GM23338 (cell line): ENCODE measurements at regions not wholly inside any gene's neighbourhood (a gene's known extent, or its start where the extent isn't known, plus 50 kb on each side); places are given as distances from the start of the nearest gene placed in this dataset.

ENCODE experiments used
- ATAC-seq: fragments of 200-7000 bp; cut with Tn5 transposase; 3 replicates; pipeline ENCODE4 v1.9.1; 2020
- DNase-seq: peaks from one replicate; pipeline ENCODE4 v3.0.0-alpha.2; 2015; ENCODE audit warnings: low spot score
- H2AFZ ChIP-seq: fragments of 200-600 bp; sonication (generic); 2 replicates; pipeline ENCODE4 v1.8.0; 2016; ENCODE audit warnings: antibody characterized with exemption, mild to moderate bottlenecking, moderate library complexity
- H3F3A ChIP-seq: fragments of 200-600 bp; sonication (generic); replicated peaks from 2 replicates; pipeline ENCODE4 v1.8.0; 2017; ENCODE audit warnings: antibody characterized with exemption, mixed run types, low read depth
- H3K27ac ChIP-seq: fragments of 200-600 bp; sonication (generic); 2 replicates; pipeline ENCODE4 v1.6.1; 2016; ENCODE audit warnings: low read depth
- H3K27me3 ChIP-seq: fragments of 200-600 bp; sonication (generic); 2 replicates; pipeline ENCODE4 v1.8.0; 2016; ENCODE audit warnings: mild to moderate bottlenecking, mixed run types, moderate library complexity; ENCODE audit not compliant: insufficient read depth
- H3K36me3 ChIP-seq: fragments of 200-600 bp; sonication (generic); 2 replicates; pipeline ENCODE4 v1.8.0; 2016; ENCODE audit warnings: mild to moderate bottlenecking; ENCODE audit not compliant: insufficient read depth
- H3K4me1 ChIP-seq: fragments of 200-600 bp; sonication (generic); 2 replicates; pipeline ENCODE4 v1.8.0; 2016; ENCODE audit warnings: mild to moderate bottlenecking, moderate library complexity; ENCODE audit not compliant: insufficient read depth
- H3K4me2 ChIP-seq: fragments of 200-600 bp; sonication (generic); 2 replicates; pipeline ENCODE4 v1.7.1; 2017; ENCODE audit warnings: mixed run types
- H3K4me3 ChIP-seq: fragments of 200-600 bp; sonication (generic); 2 replicates; pipeline ENCODE4 v1.6.1; 2016; ENCODE audit warnings: mixed run types
- H3K79me2 ChIP-seq: fragments of 200-600 bp; sonication (generic); replicated peaks from 2 replicates; pipeline ENCODE4 v1.8.0; 2017; ENCODE audit warnings: mild to moderate bottlenecking; ENCODE audit not compliant: insufficient read depth
- H3K9me2 ChIP-seq: fragments of 200-600 bp; sonication (generic); 2 replicates; pipeline ENCODE4 v1.8.0; 2017; ENCODE audit not compliant: insufficient read depth
- H4K20me1 ChIP-seq: fragments of 200-600 bp; sonication (generic); replicated peaks from 2 replicates; pipeline ENCODE4 v1.8.0; 2017; ENCODE audit warnings: mild to moderate bottlenecking; ENCODE audit not compliant: insufficient read depth
- H3K27ac Mint-ChIP-seq: 2 replicates; pipeline ENCODE4 v1.8.0; 2020; ENCODE audit warnings: inconsistent platforms, mild to moderate bottlenecking, moderate library complexity, mixed read lengths
- H3K27me3 Mint-ChIP-seq: 3 replicates; pipeline ENCODE4 v1.8.0; 2022; ENCODE audit warnings: low read depth, mild to moderate bottlenecking, moderate library complexity, mixed read lengths, inconsistent platforms; ENCODE audit not compliant: insufficient read depth, poor library complexity
- H3K36me3 Mint-ChIP-seq: 3 replicates; pipeline ENCODE4 v1.8.0; 2021; ENCODE audit warnings: low read depth, mild to moderate bottlenecking, inconsistent platforms, moderate library complexity, mixed read lengths
- H3K4me1 Mint-ChIP-seq: 3 replicates; pipeline ENCODE4 v1.8.0; 2020; ENCODE audit warnings: mild to moderate bottlenecking, inconsistent platforms, mixed read lengths
- H3K4me3 Mint-ChIP-seq: 3 replicates; pipeline ENCODE4 v1.8.0; 2021; ENCODE audit warnings: moderate library complexity, mild to moderate bottlenecking, inconsistent platforms, mixed read lengths
- H3K9me3 Mint-ChIP-seq: 3 replicates; pipeline ENCODE4 v1.8.0; 2020; ENCODE audit warnings: moderate library complexity, mild to moderate bottlenecking, inconsistent platforms, mixed read lengths
- ETS1 ChIP-seq: IDR thresholded peaks from 2 replicates; pipeline ENCODE4 v1.6.1; 2016; ENCODE audit warnings: antibody characterized with exemption
- EZH2 ChIP-seq: fragments of 200-600 bp; sonication (generic); IDR thresholded peaks from one replicate; pipeline ENCODE4 v1.8.0; 2017; ENCODE audit warnings: antibody characterized with exemption, mild to moderate bottlenecking, low read depth; ENCODE audit not compliant: unreplicated experiment
- EZH2phosphoT487 ChIP-seq: fragments of 200-600 bp; sonication (generic); IDR thresholded peaks from one replicate; pipeline ENCODE4 v1.8.1; 2018; ENCODE audit warnings: antibody characterized with exemption; ENCODE audit not compliant: unreplicated experiment
- JUNB ChIP-seq: IDR thresholded peaks from one replicate; pipeline ENCODE4 v1.6.1; 2016; ENCODE audit warnings: antibody characterized with exemption; ENCODE audit not compliant: unreplicated experiment
- NANOG ChIP-seq: IDR thresholded peaks from 2 replicates; pipeline ENCODE4 v1.6.1; 2016; ENCODE audit warnings: antibody characterized with exemption, borderline replicate concordance
- POLR2AphosphoS5 ChIP-seq: IDR thresholded peaks from 2 replicates; pipeline ENCODE4 v1.6.1; 2016; ENCODE audit warnings: antibody characterized with exemption, low read depth
- ZNF114 ChIP-seq: fragments of 250-450 bp; sonication (Bioruptor Pico); IDR thresholded peaks from 2 replicates; pipeline ENCODE4 v1.5.0; 2020; ENCODE audit warnings: mild to moderate bottlenecking, moderate library complexity
- ZNF331 ChIP-seq: fragments of 250-450 bp; sonication (Bioruptor Pico); IDR thresholded peaks from 2 replicates; pipeline ENCODE4 v1.5.0; 2020; ENCODE audit warnings: low read depth, mild to moderate bottlenecking, moderate library complexity
- TF ChIP-seq, protein P1 (sequence below): fragments of 250-450 bp; sonication (Bioruptor Pico); IDR thresholded peaks from 2 replicates; pipeline ENCODE4 v1.5.0; 2020; ENCODE audit warnings: mild to moderate bottlenecking, moderate library complexity
- TF ChIP-seq, protein P2 (sequence below), 2 experiments: fragments of 200-600 bp in 1 of 2; sonication (generic) in 1 of 2; conservative IDR thresholded peaks; 2 replicates each; pipeline versions ENCODE4 v1.5.1 to v1.6.1; 2016 to 2017; ENCODE audit warnings: antibody characterized with exemption in 2 of 2, low read depth in 2 of 2, mild to moderate bottlenecking in 2 of 2, moderate library complexity in 1 of 2
- TF ChIP-seq, protein P3 (sequence below): IDR thresholded peaks from one replicate; pipeline ENCODE4 v1.6.1; 2018; ENCODE audit warnings: antibody characterized with exemption; ENCODE audit not compliant: unreplicated experiment

GRCh38 chr1:167152192-167152876 is 58.5 kb downstream of the STYXL2 start (continued):
- TF ChIP-seq ETS1 (no peak), EZH2phosphoT487 (no peak)

GRCh38 chr1:167156466-167156865 is 62.6 kb downstream of the STYXL2 start:
- H3K4me3 Mint-ChIP-seq, result no peak overlapping the region
- no peak for ATAC-seq
- TF ChIP-seq, protein P1, sequence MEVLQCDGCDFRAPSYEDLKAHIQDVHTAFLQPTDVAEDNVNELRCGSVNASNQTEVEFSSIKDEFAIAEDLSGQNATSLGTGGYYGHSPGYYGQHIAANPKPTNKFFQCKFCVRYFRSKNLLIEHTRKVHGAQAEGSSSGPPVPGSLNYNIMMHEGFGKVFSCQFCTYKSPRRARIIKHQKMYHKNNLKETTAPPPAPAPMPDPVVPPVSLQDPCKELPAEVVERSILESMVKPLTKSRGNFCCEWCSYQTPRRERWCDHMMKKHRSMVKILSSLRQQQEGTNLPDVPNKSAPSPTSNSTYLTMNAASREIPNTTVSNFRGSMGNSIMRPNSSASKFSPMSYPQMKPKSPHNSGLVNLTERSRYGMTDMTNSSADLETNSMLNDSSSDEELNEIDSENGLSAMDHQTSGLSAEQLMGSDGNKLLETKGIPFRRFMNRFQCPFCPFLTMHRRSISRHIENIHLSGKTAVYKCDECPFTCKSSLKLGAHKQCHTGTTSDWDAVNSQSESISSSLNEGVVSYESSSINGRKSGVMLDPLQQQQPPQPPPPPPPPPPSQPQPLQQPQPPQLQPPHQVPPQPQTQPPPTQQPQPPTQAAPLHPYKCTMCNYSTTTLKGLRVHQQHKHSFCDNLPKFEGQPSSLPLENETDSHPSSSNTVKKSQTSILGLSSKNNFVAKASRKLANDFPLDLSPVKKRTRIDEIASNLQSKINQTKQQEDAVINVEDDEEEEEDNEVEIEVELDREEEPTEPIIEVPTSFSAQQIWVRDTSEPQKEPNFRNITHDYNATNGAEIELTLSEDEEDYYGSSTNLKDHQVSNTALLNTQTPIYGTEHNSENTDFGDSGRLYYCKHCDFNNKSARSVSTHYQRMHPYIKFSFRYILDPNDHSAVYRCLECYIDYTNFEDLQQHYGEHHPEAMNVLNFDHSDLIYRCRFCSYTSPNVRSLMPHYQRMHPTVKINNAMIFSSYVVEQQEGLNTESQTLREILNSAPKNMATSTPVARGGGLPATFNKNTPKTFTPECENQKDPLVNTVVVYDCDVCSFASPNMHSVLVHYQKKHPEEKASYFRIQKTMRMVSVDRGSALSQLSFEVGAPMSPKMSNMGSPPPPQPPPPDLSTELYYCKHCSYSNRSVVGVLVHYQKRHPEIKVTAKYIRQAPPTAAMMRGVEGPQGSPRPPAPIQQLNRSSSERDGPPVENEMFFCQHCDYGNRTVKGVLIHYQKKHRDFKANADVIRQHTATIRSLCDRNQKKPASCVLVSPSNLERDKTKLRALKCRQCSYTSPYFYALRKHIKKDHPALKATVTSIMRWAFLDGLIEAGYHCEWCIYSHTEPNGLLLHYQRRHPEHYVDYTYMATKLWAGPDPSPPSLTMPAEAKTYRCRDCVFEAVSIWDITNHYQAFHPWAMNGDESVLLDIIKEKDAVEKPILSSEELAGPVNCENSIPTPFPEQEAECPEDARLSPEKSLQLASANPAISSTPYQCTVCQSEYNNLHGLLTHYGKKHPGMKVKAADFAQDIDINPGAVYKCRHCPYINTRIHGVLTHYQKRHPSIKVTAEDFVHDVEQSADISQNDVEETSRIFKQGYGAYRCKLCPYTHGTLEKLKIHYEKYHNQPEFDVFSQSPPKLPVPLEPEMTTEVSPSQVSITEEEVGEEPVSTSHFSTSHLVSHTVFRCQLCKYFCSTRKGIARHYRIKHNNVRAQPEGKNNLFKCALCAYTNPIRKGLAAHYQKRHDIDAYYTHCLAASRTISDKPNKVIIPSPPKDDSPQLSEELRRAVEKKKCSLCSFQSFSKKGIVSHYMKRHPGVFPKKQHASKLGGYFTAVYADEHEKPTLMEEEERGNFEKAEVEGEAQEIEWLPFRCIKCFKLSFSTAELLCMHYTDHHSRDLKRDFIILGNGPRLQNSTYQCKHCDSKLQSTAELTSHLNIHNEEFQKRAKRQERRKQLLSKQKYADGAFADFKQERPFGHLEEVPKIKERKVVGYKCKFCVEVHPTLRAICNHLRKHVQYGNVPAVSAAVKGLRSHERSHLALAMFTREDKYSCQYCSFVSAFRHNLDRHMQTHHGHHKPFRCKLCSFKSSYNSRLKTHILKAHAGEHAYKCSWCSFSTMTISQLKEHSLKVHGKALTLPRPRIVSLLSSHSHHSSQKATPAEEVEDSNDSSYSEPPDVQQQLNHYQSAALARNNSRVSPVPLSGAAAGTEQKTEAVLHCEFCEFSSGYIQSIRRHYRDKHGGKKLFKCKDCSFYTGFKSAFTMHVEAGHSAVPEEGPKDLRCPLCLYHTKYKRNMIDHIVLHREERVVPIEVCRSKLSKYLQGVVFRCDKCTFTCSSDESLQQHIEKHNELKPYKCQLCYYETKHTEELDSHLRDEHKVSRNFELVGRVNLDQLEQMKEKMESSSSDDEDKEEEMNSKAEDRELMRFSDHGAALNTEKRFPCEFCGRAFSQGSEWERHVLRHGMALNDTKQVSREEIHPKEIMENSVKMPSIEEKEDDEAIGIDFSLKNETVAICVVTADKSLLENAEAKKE (CRISPR knock-in tag), result no peak
- TF ChIP-seq JUNB (no peak), ZNF114 (CRISPR knock-in tag) (no peak), EZH2phosphoT487 (no peak), ETS1 (no peak), EZH2 (no peak), POLR2AphosphoS5 (no peak), ZNF331 (no peak), NANOG (no peak)
- TF ChIP-seq, protein P2, sequence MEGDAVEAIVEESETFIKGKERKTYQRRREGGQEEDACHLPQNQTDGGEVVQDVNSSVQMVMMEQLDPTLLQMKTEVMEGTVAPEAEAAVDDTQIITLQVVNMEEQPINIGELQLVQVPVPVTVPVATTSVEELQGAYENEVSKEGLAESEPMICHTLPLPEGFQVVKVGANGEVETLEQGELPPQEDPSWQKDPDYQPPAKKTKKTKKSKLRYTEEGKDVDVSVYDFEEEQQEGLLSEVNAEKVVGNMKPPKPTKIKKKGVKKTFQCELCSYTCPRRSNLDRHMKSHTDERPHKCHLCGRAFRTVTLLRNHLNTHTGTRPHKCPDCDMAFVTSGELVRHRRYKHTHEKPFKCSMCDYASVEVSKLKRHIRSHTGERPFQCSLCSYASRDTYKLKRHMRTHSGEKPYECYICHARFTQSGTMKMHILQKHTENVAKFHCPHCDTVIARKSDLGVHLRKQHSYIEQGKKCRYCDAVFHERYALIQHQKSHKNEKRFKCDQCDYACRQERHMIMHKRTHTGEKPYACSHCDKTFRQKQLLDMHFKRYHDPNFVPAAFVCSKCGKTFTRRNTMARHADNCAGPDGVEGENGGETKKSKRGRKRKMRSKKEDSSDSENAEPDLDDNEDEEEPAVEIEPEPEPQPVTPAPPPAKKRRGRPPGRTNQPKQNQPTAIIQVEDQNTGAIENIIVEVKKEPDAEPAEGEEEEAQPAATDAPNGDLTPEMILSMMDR (conservative IDR thresholded peaks at IDR 0.05; ENCODE audit: low read depth in 2 of 2), result no peak
- TF ChIP-seq, protein P3, sequence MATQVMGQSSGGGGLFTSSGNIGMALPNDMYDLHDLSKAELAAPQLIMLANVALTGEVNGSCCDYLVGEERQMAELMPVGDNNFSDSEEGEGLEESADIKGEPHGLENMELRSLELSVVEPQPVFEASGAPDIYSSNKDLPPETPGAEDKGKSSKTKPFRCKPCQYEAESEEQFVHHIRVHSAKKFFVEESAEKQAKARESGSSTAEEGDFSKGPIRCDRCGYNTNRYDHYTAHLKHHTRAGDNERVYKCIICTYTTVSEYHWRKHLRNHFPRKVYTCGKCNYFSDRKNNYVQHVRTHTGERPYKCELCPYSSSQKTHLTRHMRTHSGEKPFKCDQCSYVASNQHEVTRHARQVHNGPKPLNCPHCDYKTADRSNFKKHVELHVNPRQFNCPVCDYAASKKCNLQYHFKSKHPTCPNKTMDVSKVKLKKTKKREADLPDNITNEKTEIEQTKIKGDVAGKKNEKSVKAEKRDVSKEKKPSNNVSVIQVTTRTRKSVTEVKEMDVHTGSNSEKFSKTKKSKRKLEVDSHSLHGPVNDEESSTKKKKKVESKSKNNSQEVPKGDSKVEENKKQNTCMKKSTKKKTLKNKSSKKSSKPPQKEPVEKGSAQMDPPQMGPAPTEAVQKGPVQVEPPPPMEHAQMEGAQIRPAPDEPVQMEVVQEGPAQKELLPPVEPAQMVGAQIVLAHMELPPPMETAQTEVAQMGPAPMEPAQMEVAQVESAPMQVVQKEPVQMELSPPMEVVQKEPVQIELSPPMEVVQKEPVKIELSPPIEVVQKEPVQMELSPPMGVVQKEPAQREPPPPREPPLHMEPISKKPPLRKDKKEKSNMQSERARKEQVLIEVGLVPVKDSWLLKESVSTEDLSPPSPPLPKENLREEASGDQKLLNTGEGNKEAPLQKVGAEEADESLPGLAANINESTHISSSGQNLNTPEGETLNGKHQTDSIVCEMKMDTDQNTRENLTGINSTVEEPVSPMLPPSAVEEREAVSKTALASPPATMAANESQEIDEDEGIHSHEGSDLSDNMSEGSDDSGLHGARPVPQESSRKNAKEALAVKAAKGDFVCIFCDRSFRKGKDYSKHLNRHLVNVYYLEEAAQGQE, result no peak

More at GRCh38 chr1:167156466-167156865, 62.6 kb downstream of the STYXL2 start:
- Histone ChIP-seq H3K27ac (no peak overlapping the region), H3K79me2 (no peaks in the 10 kb centered on the region), H3K4me1 (peaks cover 18% of the 10 kb centered on the region), H3K9me2 (0 out of 2 replicates have a peak, but pooled peaks cover 3% of the 10 kb centered on the region), H3K4me3 (no peak overlapping the region), H2AFZ (no peak overlapping the region), H3K4me2 (no peak overlapping the region), H3K27me3 (no peaks in the 10 kb centered on the region), H4K20me1 (no peaks in the 10 kb centered on the region), H3F3A (no peaks in the 10 kb centered on the region), H3K36me3 (no peaks in the 10 kb centered on the region)
- Mint-ChIP-seq H3K9me3 (no peaks in the 10 kb centered on the region), H3K36me3 (peaks cover 14% of the 10 kb centered on the region), H3K4me1 (peaks cover 38% of the 10 kb centered on the region), H3K27ac (no peak overlapping the region), H3K27me3 (peaks cover 3% of the 10 kb centered on the region)
- DNase-seq, result no peak
